ENCODE measurements at regions not wholly inside any gene's neighbourhood (a gene's known extent, or its start where the extent isn't known, plus 50 kb on each side); places are given as distances from the start of the nearest gene placed in this dataset.

DNA sequence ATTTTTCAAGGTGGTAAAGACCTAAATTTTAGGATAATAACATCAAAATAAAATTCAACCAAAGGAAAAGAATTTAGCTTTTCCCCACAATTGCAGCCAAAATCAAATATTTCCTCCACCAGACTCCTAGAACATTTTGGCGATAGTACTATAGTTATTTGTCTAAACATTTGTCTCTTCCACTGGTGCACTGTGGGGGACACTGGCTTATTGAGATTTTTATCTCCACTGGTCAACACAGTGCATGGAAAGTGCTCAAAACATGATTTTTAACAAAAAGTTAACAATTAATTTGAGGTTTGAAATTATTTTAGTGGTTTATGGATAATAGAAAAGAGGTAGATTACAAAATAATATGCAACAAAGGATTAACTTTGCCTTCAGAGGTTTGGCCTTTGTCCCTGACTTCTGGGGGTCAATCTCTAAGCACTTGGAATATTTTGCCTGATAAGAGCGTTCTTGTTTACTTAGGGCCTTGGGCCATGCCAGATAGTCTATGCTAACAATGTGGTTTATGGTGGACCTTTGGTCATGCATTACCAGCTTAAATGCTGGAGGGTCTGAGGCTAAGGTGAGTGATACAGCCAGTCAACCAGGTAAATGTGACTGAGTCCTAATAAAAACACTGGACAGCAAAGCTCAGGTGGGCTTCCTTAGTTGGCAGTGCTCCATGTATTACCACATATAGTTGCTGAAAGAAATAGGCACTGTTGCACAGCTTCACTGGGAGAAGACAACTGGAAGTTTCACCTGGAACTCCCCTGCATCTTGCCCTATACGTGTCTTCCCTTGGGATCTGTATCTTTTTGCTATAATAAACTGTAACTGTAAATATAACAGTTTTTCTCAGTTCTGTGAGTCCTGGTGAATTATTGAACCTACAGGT, 67.2 kb upstream of the SATB2 start:
- intact Hi-C loops (cut with DNase I), result no loop called here

GRCh38 chr2:199509403-199509802, 51.7 kb upstream of the SATB2 start:
- Histone ChIP-seq H3K4me1 (peaks cover 0 to 11% (median 2%) of the 10 kb centered on the region in 4 donors), H3K27ac (no peak overlapping the region), H3K27me3 (no peaks in the 10 kb centered on the region), H3K36me3 (no peaks in the 10 kb centered on the region), H3K4me3 (no peak overlapping the region), H3K9me3 (no peaks in the 10 kb centered on the region)
- 91% methylated on average over 1 of the region's 1 CpG for WGBS (ENCODE audit: insufficient coverage, low coverage, low lambda C conversion rate, missing lambda C conversion rate)
- no peak for DNase-seq
- intact Hi-C loops (cut with DNase I), result no loop called here
- no peak for TF ChIP-seq POLR2A (IDR thresholded peaks at IDR 0.05)
- no peak for TF ChIP-seq CTCF (IDR thresholded peaks at IDR 0.05)
- no peak for ATAC-seq

More for the DNA sequence above, 67.2 kb upstream of the SATB2 start:
- 31% methylated on average over 3 of the region's 3 CpGs for WGBS (ENCODE audit: insufficient coverage, low coverage, low lambda C conversion rate, missing lambda C conversion rate)
- H3K27me3 ChIP-seq, result no peaks in the 10 kb centered on the region
- no peaks in the 10 kb centered on the region for H3K9me3 ChIP-seq
- no peaks in the 10 kb centered on the region for H3K36me3 ChIP-seq
- H3K27ac ChIP-seq, result peak overlapping the region in 1 of 3 donors; percentile 2
- peaks cover 0 to 37% (median 16%) of the 10 kb centered on the region in 4 donors for H3K4me1 ChIP-seq
- ATAC-seq (peak; percentile 91 to 97 (median 91)), DNase-seq (peak in 1 of 3 donors; percentile 71)
- no peak overlapping the region for H3K4me3 ChIP-seq
- TF ChIP-seq POLR2A (IDR thresholded peaks at IDR 0.05) (no peak), CTCF (IDR thresholded peaks at IDR 0.05) (no peak)

All from right lobe of liver (tissue), 6 donors.